Lower leg skin (tissue), 3 donors: ENCODE measurements at regions not wholly inside any gene's neighbourhood (a gene's known extent, or its start where the extent isn't known, plus 50 kb on each side); places are given as distances from the start of the nearest gene placed in this dataset.
"Not testable (repeated sequence)": the region's sequence is repeated elsewhere in the genome, so short reads cannot be mapped to it uniquely, and the experiment has no call there.

ENCODE experiments used
- POLR2A ChIP-seq, 2 donors: fragments of 450-650 bp; IDR thresholded peaks; one replicate each; pipeline ENCODE4 v1.6.1; 2016 to 2017; ENCODE audit warnings: antibody characterized with exemption in 2 of 2, mild to moderate bottlenecking in 1 of 2, moderate library complexity in 1 of 2
- TF ChIP-seq, protein P1 (sequence below), 3 donors: fragments of 450-650 bp; IDR thresholded peaks; one replicate each; pipeline ENCODE4 v1.5.1; 2016; ENCODE audit warnings: antibody characterized with exemption in 3 of 3, mild to moderate bottlenecking in 3 of 3, moderate library complexity in 2 of 3

DNA sequence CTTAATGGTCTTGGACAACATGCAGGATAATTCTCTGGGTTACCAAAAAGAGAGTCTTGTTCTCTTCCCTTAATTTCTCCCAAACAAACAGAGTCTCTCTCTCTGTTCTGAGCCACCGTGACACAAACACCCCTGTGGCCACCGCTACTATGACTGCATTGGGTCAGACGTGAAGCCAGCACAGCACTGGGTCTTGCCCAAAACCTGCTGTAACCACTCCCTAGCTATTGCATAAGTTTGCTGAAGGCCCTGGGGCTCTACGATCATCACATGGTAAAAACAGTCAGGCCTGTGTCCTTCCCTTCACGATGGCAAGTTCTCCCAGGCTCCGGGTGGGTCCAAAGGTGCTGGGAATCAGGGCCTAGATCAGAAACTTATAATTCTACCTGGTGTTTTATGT is 117.1 kb downstream of the THSD1 start:
- TF ChIP-seq, protein P1, sequence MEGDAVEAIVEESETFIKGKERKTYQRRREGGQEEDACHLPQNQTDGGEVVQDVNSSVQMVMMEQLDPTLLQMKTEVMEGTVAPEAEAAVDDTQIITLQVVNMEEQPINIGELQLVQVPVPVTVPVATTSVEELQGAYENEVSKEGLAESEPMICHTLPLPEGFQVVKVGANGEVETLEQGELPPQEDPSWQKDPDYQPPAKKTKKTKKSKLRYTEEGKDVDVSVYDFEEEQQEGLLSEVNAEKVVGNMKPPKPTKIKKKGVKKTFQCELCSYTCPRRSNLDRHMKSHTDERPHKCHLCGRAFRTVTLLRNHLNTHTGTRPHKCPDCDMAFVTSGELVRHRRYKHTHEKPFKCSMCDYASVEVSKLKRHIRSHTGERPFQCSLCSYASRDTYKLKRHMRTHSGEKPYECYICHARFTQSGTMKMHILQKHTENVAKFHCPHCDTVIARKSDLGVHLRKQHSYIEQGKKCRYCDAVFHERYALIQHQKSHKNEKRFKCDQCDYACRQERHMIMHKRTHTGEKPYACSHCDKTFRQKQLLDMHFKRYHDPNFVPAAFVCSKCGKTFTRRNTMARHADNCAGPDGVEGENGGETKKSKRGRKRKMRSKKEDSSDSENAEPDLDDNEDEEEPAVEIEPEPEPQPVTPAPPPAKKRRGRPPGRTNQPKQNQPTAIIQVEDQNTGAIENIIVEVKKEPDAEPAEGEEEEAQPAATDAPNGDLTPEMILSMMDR (IDR thresholded peaks at IDR 0.05): not testable (repeated sequence)
- TF ChIP-seq POLR2A (IDR thresholded peaks at IDR 0.05): not testable (repeated sequence)
